SK-N-MC (cell line): ENCODE measurements at regions not wholly inside any gene's neighbourhood (a gene's known extent, or its start where the extent isn't known, plus 50 kb on each side); places are given as distances from the start of the nearest gene placed in this dataset.

Experiments
- DNase-seq: peaks from one replicate; pipeline ENCODE4 v3.0.0-alpha.2; 2011; ENCODE audit warnings: low read depth, low spot score
- H3K27ac ChIP-seq: fragments of 200-600 bp; sonication (generic); 2 replicates; pipeline ENCODE4 v1.5.1; 2016; ENCODE audit warnings: mixed run types
- H3K36me3 ChIP-seq: fragments of 200-600 bp; sonication (generic); 2 replicates; pipeline ENCODE4 v1.6.1; 2017; ENCODE audit warnings: antibody characterized with exemption, low read length, mixed read lengths; ENCODE audit not compliant: insufficient read depth
- H3K4me3 ChIP-seq: fragments of 200-600 bp; sonication (generic); 2 replicates; pipeline ENCODE4 v1.5.1; 2016
- H3K9ac ChIP-seq: fragments of 200-600 bp; sonication (generic); 2 replicates; pipeline ENCODE4 v1.8.0; 2017; ENCODE audit warnings: mixed run types, mixed read lengths; ENCODE audit not compliant: insufficient read length
- H3K9me3 ChIP-seq: fragments of 200-600 bp; sonication (generic); 2 replicates; pipeline ENCODE4 v1.6.1; 2017; ENCODE audit warnings: low read depth, mild to moderate bottlenecking, antibody characterized with exemption, low read length, moderate library complexity, mixed read lengths
- EZH2 ChIP-seq: fragments of 200-600 bp; sonication (generic); IDR thresholded peaks from one replicate; pipeline ENCODE4 v1.6.1; 2017; ENCODE audit warnings: antibody characterized with exemption
- FOXP2 ChIP-seq: optimal IDR thresholded peaks from 2 replicates; pipeline ENCODE3; 2011; ENCODE audit warnings: mild to moderate bottlenecking, moderate library complexity; ENCODE audit not compliant: insufficient read depth; ENCODE audit errors: extremely low read length, control extremely low read depth
- POLR2AphosphoS5 ChIP-seq: IDR thresholded peaks from 2 replicates; pipeline ENCODE4 v1.6.1; 2012; ENCODE audit warnings: mild to moderate bottlenecking, low read depth, low read length, borderline replicate concordance

DNA sequence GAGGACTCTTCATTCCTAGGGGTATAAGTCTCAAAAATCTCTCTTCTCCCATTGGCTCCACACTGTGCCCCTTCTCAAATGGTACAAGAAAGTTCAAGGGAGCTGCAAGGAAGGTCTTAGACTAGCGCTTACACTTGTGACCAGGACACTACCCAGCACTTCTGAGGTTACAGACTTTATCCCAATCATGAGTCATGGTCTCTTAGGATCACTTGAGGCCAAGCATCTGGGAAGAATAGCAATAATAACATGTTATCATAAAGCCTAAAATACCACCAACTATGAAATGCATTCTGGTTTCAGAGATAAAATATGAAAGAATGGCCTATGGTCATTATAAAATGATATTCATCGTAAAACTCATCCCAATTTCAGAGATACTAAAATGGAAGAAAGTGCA lies 309.9 kb upstream of the PKDCC start:
- no peak overlapping the region for H3K27ac ChIP-seq

GRCh38 chr2:41741951-41742595 lies 305.7 kb upstream of the PKDCC start:
- H3K9ac ChIP-seq: no peak overlapping the region
- H3K4me3 ChIP-seq: no peak overlapping the region
- TF ChIP-seq FOXP2 (no peak), EZH2 (no peak), POLR2AphosphoS5 (no peak)
- H3K36me3 ChIP-seq: no peaks in the 10 kb centered on the region
- DNase-seq: no peak
- no peak overlapping the region for H3K27ac ChIP-seq
- H3K9me3 ChIP-seq: no peaks in the 10 kb centered on the region

More for the DNA sequence above, 309.9 kb upstream of the PKDCC start:
- Histone ChIP-seq H3K9me3 (no peaks in the 10 kb centered on the region), H3K36me3 (no peaks in the 10 kb centered on the region), H3K4me3 (no peak overlapping the region), H3K9ac (no peak overlapping the region)
- TF ChIP-seq POLR2AphosphoS5 (no peak), EZH2 (no peak), FOXP2 (no peak)
- no peak for DNase-seq

DNA sequence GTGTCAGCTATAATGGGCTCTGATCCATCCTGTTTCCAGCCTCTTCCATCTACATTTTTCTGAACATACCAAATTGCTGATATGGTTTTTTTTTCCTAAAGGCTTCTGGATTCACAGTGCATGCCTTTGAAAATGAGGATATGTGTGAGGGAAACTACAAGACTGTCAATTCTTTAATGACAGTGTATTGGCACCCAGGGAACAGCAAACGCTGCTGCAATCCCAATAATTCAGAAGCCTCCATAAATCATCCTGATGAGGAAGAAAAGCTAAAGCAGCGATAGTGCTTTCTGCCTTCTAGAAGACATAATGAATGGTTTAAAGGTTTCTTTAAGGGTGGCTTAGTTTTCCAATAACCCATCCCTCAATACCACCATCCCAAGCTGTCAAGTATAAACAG lies 304.5 kb upstream of the PKDCC start:
- no peak for TF ChIP-seq FOXP2
- no peak for TF ChIP-seq POLR2AphosphoS5
- no peak for TF ChIP-seq EZH2

GRCh38 chr2:41750829-41751228 lies 297.0 kb upstream of the PKDCC start:
- Histone ChIP-seq H3K4me3 (no peak overlapping the region), H3K36me3 (no peaks in the 10 kb centered on the region), H3K27ac (no peak overlapping the region), H3K9me3 (no peaks in the 10 kb centered on the region), H3K9ac (no peak overlapping the region)
- DNase-seq: no peak
- TF ChIP-seq EZH2 (no peak), POLR2AphosphoS5 (no peak), FOXP2 (no peak)

More for the DNA sequence above, 304.5 kb upstream of the PKDCC start:
- H3K9ac ChIP-seq: no peak overlapping the region
- H3K4me3 ChIP-seq: no peak overlapping the region
- no peaks in the 10 kb centered on the region for H3K36me3 ChIP-seq
- DNase-seq: no peak
- H3K27ac ChIP-seq: no peak overlapping the region
- H3K9me3 ChIP-seq: no peaks in the 10 kb centered on the region

DNA sequence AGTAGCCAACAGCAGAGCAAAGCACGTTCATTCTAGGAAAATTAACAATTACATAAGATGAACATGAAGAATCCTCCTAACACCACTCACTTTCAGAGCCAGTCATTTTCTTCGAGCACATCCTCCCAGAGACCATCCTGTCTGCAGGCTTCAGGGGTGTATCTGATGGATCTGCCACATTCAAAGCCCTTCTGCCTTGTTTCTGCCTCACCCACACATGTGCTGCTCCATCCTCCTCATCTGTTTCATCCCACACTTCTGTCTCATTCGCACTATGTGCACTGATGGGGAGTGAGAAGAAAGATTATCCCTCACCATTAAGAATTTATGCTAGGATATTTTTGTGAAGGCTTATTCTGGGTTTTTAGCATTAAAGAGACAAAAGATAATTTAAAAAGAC lies 287.9 kb upstream of the PKDCC start:
- H3K9ac ChIP-seq: no peak overlapping the region
- DNase-seq: no peak
- H3K4me3 ChIP-seq: no peak overlapping the region
- H3K27ac ChIP-seq: no peak overlapping the region
- TF ChIP-seq EZH2: no peak
- TF ChIP-seq POLR2AphosphoS5: no peak
- no peak for TF ChIP-seq FOXP2
- H3K9me3 ChIP-seq: no peaks in the 10 kb centered on the region
- H3K36me3 ChIP-seq: no peaks in the 10 kb centered on the region

- H3K4me3 ChIP-seq: no peak overlapping the region
- no peaks in the 10 kb centered on the region for H3K9me3 ChIP-seq
- TF ChIP-seq POLR2AphosphoS5 (no peak), EZH2 (no peak)
- no peaks in the 10 kb centered on the region for H3K36me3 ChIP-seq
- no peak overlapping the region for H3K9ac ChIP-seq
- H3K27ac ChIP-seq: no peak overlapping the region
- no peak for DNase-seq
Observed at GRCh38 chr2:41763141-41763540, 284.7 kb upstream of the PKDCC start.

GRCh38 chr2:41764131-41764530 lies 283.7 kb upstream of the PKDCC start:
- H3K9me3 ChIP-seq: no peaks in the 10 kb centered on the region
- H3K4me3 ChIP-seq: no peak overlapping the region
- TF ChIP-seq POLR2AphosphoS5 (no peak), FOXP2 (no peak), EZH2 (no peak)
- no peak overlapping the region for H3K9ac ChIP-seq
- DNase-seq: no peak
- H3K27ac ChIP-seq: no peak overlapping the region
- H3K36me3 ChIP-seq: no peaks in the 10 kb centered on the region

DNA sequence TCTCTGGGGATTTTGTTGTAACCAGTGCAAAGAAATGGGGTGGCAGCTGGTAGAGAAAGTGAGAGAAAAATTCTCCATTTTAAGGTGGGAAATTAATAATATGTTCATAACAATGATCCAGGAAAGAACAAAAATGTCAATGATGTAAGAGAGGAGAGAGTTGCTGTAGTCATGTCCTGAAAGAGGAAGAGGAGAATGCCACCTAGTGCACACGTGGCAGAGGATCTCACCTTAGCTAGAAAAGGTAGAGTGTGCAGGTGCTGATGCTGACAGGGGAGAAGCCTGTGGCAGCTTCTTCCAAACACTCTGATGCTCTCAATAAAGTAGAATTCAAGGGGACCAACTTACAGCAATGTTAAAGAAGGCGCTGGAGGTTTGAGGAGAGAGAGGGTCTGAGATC lies 282.9 kb upstream of the PKDCC start:
- H3K36me3 ChIP-seq: no peaks in the 10 kb centered on the region
- no peak for DNase-seq
- no peak overlapping the region for H3K27ac ChIP-seq
- H3K9me3 ChIP-seq: no peaks in the 10 kb centered on the region
- no peak overlapping the region for H3K4me3 ChIP-seq
- TF ChIP-seq POLR2AphosphoS5 (no peak), EZH2 (no peak), FOXP2 (no peak)
- H3K9ac ChIP-seq: no peak overlapping the region

DNA sequence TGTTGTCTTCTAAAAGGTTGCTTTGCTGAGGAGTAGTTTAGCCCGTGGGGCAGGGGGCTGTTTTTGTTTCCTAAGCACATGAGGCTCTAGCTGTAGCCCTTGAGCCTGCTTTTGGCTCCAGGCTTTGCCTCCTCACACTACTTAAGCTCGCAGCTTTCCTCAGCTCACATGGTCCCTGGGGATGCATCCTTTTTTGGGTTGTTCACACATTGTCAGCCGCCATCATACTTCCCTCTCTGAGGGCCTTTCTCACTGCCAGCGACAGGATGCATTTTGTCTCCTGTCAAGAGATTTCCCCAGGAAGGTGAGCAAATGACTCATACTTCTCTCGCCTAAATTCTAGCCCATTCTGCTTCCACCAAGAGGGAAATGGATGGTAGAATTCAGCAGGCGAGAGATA lies 279.5 kb upstream of the PKDCC start:
- no peak for TF ChIP-seq POLR2AphosphoS5
- TF ChIP-seq FOXP2: no peak
- TF ChIP-seq EZH2: no peak
- H3K36me3 ChIP-seq: no peaks in the 10 kb centered on the region

More for the DNA sequence above, 279.5 kb upstream of the PKDCC start:
- H3K9me3 ChIP-seq: no peaks in the 10 kb centered on the region
- DNase-seq: no peak
- H3K27ac ChIP-seq: no peak overlapping the region
- H3K9ac ChIP-seq: no peak overlapping the region
- no peak overlapping the region for H3K4me3 ChIP-seq
